Left hindlimb (tissue), 1 donor: ENCODE measurements at regions not wholly inside any gene's neighbourhood (a gene's known extent, or its start where the extent isn't known, plus 50 kb on each side); places are given as distances from the start of the nearest gene placed in this dataset.

ENCODE experiments used
- DNase-seq: peaks from one replicate; pipeline ENCODE4 v3.0.0-alpha.2; 2018

DNA sequence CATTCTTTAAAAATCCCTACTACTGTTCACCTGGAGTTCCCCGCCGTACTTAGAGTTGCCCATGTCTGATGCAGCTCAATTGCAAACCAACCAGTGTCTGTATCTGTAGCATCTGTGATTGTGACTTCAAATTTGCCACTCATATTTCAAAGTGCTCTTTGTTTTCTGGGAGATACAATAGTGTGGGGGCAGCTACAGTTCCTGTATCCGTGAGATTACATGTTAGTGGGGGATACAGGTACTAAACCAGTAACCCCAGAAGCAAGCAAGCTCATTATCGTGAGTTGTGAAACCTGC is 140.9 kb downstream of the ANKRD60 start:
- DNase-seq, result no peak

DNA sequence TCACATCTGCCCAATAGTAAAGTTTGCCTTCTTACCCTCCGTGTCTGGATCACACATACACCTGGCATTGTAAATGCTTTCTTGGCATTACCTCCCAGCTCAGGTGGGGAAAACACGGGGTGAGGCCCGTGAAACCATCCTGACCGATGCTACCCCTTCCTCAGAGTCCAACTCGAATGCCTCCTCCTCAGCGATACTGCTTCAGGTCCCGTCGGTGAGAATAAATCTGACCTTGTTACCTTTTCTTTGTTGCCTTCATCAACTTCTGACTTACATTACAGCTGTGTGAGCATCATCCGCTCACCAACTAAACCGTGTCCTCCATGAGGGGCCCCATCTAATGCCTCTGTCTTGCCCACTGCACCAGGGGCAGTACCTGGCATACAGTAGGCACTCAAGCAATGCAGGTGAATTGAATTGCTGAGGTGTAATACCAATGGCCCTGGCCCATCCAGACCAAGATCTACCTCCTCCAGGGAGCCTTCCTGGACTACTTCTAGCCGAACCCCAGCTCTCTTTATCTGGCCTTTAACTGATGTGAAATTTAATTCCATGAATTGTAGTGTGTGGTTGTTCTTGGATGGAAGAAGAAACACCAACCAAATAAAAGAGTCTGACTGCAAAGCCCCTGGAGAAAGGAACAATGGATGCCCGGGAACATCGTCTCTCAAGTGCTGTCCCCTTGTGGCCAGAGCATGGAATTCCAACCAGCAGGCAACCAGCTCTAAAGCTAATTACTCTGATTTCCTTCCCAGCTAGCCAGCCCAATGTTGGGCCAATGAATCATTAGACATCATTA is 141.5 kb downstream of the ANKRD60 start:
- peak; percentile 31 for DNase-seq

DNA sequence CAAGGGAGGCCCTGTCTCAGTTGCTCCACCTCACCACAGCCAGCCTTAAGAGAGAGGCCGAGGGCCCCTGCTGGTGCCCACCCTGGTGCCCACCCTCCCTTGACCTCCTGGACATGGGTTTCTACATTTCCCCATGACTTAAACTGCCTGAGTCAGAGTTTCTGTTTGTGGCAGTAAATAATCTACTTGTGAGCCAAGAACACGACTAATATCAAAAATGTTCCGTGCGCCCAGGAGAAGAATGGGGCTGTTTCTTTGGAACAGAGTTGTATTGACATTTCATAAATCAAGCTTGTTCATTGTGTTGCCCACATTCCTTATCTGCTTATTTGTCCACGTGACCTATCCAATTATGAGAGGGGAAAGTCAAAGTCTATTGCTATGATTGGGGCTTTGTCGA is 143.5 kb downstream of the ANKRD60 start:
- DNase-seq, result no peak

DNA sequence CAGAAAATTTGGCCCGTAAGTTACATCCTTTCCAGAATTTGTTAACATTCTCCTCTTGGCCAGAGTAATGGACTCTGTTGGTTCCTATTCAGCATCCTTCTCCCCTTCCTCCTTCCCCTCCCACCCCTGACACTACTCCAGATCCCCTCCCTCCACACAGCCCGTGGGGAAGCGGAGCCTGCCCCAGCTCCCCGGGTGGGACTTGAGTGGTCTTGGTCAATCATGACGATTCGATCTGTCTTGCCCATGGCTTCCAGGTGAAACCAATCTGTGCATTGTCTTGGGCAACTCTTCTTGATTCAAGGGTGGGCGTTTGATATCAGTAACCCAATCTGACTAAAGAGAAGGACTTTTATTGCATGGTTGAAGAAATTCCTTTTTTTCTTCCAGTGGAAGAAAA is 143.9 kb downstream of the ANKRD60 start:
- no peak for DNase-seq

DNA sequence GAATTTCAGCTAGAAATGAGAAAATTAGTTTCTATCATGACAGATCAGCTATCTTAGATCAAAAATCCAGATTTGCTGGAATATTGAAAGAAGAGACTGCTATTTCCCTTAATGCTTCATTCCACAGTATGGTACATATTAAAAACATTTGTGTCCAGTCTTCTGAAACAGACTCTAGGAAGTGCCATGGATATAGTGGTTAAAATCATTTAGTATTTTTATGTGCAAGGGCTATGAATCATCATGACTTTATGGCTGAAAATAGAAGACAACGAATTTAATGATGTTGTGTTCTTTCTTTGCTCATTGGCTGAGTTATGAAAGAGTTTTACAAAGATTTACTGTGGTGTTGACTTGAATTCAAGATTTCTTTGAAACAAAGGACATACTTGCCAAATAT is 146.6 kb downstream of the ANKRD60 start:
- DNase-seq, result no peak

DNA sequence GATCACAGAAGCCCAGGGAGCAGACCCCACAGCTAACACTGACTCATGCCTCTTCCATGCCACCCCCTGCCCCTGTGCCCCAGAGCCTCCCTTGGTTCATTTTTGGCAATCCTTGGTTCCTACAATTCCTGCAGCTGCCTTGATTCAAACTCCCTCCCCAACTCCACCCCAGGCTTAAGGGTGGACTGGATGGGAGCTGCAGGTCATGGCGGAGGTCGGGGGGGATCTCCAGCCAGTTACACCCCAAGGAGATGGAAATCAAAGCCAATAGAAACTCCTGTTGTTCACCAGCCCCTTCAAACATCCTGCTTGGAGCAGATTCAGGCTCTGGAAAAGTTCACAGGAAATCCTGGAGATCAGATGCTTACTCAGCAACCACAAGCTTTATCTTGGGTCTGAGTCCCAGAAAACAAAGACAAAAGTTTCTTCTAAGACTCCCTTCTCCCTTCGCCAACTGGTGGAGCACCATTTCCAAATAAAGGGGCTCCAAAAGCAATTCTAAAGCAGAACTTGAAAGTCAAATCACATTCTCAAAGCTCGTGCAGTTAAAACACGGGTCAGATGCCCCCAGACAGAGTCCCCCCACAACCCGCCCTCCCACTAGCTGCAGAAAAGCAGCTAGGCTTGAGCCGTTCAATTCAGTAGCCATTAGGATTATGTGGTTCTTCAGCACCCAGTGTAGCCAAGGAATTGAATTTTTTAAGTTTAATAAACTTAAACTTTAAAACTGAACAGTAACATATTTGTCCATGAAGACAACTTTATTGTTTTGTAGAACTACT is 149.5 kb downstream of the ANKRD60 start:
- peak; percentile 52 for DNase-seq

DNA sequence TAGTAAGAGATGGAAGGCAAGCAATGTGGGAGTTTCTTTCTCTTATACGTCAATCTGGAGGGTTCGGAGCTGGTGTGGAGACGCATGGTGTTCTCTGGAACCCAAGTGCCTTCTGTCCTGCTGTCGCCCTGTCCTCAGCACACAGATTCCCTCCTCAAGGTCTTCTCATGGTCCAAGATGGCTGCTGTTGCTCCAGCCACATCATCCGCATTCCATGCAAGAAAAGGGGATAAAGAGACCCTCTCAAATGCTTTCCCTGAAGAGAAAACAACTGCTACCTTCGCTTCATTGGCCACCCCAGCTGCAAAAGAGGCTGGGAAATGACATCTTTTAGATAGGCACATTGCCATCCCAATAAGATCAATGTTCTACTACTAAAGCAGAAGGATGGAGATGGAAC is 151.2 kb downstream of the ANKRD60 start:
- no peak for DNase-seq

DNA sequence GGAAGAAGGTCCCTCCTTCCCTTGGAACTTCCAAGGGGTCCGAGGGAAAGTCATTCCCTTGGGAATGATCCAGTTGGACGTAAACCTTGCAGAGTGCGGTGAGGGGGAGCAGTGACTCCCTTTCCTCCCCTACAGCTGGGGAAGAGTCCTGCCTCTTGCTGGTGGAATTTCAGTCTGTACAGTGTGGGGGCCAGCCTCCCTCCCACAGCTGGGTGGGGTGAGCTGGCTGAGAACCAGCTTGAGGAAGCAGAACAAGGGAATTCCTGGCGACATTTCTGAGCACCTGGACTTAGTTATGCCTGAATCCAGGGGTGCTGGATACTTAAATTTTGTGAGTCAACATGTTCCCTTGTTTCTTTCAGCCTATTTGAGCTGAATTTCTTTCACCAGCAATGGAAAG is 152.0 kb downstream of the ANKRD60 start:
- DNase-seq, result peak; percentile 52

DNA sequence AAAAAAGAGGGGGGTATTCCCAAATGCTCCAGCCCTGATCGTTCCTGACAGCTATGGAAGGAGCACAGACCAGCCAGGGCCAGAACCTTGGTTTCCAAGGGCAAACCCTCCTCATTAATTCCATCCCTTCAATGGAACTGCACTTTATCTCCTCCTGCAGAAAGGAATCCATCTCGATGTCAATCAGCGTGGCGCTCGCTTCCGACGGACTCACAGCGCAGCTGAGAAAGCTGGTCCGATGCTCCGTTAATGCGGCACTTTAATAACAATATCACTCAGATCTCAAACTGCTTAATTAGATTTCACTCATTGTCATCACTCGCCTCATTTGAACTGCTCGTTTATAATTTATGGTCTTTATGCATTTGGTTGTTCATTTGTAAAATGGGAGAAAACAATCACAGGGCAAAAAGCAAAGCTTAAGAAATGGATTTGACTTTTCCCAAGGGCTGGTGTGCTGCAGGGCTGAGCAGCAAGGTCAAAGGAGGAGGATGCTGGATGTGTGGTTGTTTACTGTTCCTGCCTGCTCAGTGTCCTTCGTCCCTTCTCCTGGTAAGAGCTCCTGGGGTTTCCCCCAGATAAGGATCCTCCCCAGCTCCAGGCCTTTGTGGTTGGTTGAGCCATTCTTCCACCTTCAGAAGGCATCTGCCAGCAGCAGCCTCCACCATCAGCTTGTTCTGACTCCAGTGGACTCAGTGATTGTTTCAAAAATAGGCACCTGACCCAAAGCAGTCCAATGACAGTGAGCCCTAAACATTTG is 152.7 kb downstream of the ANKRD60 start:
- DNase-seq, result no peak

DNA sequence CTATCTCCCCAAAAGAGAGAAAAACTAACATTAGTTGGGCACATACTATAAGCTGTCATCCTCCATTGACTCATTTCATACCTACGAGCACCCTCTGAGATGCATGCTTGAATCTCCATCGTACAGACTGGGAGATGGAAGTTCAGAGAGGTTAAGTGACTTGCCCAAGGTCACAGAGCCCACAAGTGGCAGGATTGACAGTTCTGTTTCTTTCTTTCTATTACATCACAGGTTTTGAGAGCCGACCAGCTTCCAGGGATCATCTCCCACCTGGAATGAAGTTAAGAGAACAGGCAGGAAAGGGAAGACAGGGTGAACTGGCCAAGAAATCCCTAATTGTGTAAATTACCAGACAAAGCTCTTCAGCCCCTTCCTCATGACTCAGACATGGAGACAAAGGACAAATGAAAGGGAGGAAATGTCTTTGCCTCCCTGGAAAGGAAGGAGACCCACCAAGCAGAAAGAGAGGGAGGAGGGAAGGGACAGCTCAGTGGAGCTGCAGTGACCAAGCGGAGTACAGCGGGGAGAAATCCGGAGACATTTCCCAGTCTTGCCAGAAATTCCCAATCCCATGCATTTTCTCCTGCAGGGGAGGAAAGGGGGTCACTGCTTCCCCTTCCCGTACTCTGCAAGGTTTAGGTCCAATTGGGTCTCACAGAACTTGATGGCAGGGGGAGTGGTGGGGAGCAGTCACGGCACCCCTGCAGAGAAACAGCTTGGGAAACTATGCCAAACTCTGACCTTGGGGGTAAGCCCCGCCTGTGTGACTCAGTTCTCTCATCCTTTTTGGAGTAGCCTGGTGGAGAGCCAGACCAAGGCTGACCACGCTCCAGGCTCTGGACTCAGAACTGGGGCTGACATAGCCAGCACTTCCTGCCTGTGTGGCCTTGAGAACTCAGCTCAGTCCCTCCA is 154.3 kb downstream of the ANKRD60 start:
- DNase-seq, result no peak

DNA sequence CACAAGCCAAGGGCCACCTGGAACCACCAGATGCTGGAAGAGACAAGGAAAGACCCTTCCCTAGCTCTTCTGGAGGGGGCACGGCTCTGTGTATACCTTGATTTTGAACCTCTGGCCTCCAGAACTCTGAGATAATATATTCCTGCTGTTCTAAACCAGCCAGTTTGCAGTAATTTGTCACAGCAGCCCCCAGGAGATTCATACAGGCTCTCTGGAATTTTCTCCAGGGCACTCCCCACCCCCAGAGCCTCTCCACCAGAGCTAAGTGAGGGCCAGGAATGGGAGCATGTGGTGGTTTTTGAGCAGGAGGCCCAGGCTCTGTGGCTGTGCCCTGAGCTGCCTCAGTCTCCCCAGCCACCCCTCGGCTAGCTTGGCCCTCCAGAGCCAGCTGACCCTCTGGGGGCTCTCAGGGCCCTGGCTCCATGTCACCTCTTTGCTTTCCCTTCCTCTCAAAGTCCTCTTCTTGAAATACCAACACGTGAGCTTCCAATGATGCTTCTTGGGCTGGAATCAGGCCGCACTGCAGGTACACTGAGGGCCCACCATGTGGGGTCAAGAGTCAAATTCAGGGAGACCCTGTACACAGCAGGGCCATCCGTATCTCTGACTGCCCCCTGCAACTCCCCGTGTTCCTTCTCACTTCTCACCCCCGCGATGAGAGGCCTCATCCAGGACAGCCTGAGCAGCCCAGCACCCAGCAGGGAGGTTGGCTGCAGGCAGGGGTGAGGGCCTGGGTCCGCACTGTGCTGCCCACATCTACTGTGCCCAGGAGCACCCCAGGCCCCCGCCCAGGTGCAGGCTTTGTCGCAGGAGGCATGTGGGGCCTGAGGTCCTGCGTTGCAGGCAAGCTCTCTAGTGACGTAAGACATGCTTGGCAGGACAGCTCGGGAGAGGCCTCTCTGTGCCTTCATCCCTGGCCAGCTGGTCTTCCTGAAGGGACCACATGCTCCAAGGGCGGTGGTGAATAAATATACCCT is 155.5 kb downstream of the ANKRD60 start:
- no peak for DNase-seq

DNA sequence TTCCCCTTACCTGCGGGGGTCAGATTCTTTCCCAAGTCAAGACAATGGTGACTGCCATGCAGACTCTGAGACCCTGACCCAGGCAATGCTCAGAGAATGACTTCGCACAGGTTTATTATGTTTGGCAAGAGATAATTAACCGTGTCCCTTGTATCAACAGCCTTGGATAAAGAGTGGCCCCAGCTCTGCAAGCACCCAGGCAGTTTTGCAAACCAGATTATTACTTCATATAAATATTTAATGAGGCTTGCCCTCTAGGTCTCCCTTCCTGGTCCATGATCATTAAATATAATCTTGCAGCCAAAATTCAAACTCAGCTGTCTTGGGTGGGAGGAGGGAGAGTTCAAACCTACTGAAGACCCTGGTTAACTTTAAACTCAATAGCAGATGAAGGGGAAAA is 156.5 kb downstream of the ANKRD60 start:
- DNase-seq, result no peak

DNA sequence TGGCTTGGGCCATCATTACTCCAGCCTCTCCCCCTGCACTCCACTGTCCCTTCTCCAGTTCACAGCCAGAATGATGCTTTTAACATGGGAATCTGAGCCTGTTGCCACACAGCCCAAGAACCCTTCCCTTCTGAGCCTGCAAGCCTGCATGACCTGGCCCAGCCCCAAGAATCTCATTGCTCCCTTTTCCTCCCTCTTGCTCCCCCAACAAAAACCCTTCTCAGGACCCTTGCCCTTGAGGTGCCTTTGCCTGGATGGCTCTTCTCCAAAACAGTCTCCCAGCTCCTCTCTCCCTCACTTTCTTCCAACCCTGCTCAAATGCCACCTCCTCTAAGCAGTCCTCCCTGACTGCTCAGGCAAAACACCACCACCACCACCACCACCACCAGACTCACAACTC is 157.2 kb downstream of the ANKRD60 start:
- DNase-seq, result no peak

DNA sequence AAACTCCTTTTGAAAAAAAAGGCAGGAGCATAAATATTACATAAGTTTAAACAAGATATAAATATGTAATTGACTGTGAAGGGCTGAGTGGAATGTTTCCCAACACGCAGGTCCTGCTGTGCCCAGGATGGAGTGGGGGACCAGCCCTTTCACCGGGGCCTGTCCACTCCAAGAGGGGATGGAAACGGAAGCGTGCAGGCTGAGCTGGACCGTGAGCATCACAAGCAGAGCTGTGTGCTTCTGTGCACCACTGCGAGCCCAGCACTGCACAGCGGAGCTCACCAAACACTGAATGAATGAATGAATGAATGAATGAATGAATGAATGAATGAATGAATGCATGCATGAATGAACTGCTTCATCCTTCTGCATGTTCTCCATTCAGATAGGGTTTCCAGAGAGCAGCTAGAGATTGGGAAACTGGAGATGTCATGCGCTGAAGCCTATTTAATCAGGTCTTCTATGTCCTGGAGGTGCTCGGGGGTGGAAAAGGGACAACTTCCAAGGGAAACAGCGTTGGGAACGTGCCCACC is 157.7 kb downstream of the ANKRD60 start:
- no peak for DNase-seq

DNA sequence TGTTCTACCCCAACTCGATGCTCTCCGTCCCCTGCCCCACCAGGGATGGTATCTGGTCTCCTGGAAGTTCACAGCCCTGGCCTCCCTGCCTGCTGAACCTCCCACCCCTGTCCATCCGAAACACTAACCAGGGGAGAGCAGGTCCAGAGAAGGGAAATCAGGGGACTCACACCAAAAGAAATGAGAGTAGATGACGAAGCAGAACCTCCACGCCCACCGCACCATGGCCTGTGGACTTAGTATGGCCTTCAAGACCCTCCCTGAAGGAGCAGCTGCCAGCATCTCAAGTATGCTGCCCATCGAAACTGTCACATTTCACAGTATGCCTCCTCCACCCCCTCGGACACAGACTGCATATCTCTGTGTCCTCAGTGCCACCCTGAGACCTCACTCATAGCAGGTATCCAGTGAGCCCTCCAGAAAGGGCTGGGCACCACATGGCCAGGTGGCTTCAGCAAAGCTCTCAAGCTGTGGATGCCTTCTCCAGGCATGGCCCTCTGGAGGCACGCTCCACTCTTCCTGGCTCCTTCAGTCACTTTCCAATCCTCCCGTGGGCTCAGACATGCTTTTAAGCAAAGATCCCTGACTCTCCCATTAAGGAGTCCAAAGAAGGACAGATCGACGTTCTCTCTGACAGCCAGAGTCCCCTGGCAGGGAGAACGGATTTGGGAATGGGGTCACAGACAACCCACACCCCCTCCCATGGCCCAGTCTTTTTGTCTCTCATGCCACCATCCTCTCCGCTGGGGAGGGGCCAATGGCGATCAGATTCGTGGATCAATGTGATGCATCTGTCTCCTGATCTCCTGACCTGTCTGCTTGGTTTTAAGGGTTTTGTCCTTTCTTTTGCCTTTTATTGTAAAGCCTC is 158.4 kb downstream of the ANKRD60 start:
- no peak for DNase-seq

DNA sequence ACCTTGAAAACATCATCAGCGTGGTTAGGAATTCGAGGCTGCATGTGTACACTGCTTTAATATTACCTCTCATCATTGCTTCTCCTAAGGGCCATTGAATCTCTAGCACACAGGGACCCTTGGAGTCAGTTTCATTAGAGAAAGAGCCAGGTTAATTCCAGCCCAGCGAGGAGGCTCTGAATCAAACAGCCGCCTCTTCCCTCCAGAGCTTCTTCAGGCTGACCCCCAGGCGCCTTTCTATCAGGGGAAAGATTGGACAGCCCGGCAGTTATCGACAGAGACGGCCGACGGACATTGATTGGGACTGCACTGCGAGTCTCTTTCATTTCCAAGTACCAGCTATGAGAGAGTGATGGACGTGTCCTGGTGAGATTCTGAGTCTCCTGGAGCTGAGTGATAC is 159.2 kb downstream of the ANKRD60 start:
- DNase-seq, result no peak

DNA sequence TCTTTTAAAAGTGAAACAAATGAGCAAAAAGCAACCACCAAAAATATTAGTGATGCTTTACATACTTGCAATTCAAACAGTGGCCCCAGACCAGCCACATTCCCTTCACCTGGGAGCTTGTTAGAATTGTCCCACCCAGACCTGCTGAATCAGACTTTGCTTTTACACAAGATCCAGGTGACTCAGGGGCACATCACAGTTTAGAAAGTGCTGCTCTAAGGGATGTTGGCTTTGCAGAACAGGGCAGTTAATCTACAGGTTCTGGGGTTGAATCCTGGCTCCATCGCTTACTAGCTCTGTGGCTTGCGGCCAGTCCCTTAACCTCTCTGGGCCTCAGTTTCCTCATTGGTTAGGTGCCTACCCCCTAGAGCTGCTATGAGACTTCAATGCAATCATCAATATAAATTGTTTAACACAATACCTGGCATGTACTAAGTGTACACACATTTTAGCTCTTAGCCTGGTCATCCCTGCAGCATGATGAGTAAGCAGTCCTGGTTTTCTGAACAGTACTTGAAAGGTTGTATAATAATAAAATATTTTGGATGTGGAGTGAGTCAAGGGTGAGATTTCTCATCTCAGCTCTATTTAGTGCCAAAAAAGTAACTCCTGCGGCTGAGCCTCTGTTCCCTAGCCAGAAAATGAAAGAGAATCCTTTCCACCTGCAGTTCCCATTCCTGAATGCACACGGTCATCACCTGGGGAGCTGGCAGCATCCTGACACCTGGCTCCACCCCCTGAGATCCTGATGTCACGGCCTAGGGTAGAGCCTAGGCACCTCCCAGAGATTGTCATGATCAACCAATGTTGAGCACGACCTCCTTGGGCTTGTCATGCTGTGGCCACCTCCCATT is 162.7 kb downstream of the ANKRD60 start:
- DNase-seq, result no peak

DNA sequence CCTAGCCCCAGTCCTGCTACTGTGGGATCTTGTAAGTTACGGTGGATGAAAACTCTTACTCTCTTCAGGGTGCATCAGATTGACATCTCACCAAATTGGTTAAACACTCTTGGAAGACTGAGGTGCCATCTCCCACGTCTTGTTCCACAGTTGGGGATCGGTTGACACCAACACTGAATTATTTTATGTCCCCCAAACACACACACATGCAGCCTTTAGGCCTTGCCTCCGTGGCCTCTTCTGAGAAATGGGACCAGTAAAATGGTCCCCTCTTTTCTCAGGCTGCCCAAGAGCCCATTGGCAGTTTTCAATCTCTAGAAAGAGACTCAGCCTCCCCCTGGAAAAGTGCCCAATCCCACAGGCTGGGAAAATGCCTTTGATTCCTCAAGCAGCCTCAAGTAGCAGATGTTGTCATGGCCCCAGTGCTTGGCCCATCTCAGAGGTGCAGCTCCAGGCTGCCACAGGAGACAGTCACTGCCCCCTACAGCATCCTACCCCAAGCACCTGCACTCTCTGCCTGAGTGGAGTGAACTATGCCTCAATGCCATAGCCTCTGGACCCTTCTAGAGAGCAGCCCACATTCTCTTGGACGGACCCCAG is 163.9 kb downstream of the ANKRD60 start:
- DNase-seq, result no peak

DNA sequence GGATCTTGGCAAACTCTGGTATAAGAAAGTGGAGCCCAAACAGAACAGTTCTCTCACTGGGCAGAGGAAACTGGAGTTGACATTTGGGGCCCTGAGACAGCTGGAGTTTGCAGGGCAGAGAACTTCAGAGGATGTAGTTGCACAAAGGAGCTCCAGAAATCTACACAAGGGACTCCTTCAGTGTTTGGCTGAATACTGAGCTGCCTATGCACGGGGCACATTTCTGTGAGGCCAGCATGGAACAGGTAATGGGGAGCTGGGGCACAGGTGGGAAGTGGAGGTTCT is 169.3 kb downstream of the ANKRD60 start:
- no peak for DNase-seq
